EH (cell line): ENCODE measurements at regions not wholly inside any gene's neighbourhood (a gene's known extent, or its start where the extent isn't known, plus 50 kb on each side); places are given as distances from the start of the nearest gene placed in this dataset.
A peak's percentile ranks its signal among the peaks of the same experiment; 100 is the strongest.

ENCODE experiments used
- DNase-seq: peaks from one replicate; pipeline ENCODE4 v3.0.0-alpha.2; 2015; ENCODE audit warnings: low read depth

DNA sequence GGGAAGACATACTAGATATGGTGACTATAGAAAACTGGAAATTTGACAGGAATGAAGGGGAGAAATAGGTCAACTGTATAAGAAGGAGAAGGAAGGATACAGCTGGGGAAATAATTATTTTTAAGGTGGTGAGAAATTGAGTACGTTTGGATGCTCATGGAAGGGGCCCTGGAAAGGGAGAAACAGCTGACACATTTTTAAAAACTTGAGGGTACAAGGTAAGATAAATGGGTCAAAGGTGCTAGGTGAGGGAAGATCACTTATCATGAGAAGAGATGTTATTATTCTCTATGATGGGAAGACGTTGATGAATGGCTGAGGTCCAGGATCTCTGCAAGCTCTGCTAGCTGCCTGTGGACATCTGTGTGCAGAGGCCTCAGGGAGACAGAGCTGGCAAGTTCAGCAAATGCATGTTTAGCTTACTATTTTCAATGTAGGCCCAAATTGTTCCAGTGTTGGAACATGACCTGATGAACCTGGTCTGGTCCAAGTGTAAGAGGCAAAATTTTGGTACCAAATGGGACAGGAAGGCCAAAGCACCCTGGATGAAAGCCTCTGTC is 181.7 kb downstream of the MTRR start:
- no peak for DNase-seq

DNA sequence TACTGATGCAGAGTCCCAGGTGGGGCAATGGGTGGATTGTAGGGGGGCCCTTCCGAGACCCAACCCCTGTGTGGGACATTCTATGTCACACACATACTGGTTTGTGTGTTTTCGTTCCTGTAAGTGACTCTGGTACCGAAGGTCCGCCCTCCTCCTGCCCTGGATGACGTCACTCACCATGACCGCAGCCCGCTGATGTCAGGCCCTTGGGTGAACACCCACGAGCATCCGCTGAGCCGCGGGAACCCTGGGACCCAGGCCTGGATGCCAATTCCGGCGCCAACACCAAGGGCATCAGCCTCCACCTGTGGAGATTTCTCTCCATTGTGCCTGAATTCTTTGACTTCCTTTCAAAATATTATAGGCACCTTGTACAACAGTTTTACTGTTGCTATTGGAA is 184.3 kb downstream of the MTRR start:
- DNase-seq = no peak

DNA sequence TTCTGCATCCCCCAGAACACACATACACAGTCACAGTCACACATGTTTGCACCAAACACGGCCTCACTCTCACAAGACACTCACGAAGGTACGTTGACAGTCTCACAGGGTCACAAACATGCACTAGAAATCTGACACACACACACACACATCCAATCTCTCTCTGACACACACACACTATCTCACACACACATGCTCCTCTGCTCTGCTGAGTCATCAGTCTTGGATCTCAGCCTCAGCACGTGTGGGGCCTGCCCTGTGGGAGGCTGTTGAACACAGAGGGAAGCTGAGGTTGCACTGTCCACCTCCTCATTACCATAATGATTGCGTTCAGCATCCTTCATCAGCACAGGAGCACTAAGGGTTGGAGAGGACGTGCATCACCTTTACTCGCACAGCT is 188.8 kb downstream of the MTRR start:
- DNase-seq = peak; percentile 14

DNA sequence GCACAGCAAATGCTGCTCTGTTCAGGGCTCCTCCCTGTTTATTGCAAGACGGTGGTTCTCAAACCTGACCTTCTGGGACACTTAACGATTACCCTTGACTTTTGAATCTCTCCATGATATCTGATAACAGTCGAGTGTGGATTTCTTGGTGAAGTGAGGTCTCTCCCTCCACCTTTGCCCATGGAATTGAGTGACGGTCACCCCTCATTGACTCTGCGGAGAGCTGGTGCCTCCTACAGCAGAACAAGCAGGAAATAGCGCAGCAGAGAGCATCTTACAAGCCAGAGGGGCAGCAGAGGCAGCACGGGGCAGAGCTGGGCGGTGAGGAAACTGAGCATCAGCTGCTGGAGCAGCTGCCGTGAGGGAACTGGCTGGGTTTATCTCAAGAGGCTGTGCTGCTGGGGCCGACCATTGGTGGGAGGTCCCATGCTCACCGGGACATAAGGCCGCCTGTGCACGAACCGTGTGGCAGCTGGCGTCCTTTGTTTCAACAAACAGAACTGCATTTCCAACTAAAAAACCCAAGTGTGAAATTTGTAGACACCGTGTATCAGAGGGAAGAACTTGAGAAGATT is 189.8 kb downstream of the MTRR start:
- DNase-seq = no peak

DNA sequence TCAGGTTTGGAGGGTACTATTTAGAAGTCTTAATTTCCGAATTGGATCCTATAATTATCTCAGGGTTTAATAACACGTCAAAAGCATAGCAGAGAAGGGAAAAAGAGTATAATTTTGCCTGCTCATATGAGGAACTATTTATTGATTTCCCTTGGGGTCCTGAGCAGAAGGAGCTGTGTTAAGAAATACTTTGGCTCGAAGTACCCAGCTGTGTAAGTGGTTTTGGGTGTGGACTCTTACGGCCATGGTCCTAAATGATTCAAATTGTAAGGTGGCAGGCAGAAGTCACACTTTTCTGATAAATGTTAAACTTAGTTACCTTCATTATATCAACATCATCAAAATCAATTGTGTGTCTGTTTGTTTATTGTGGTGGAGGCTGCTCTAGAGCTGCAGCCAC is 190.4 kb downstream of the MTRR start:
- no peak for DNase-seq

DNA sequence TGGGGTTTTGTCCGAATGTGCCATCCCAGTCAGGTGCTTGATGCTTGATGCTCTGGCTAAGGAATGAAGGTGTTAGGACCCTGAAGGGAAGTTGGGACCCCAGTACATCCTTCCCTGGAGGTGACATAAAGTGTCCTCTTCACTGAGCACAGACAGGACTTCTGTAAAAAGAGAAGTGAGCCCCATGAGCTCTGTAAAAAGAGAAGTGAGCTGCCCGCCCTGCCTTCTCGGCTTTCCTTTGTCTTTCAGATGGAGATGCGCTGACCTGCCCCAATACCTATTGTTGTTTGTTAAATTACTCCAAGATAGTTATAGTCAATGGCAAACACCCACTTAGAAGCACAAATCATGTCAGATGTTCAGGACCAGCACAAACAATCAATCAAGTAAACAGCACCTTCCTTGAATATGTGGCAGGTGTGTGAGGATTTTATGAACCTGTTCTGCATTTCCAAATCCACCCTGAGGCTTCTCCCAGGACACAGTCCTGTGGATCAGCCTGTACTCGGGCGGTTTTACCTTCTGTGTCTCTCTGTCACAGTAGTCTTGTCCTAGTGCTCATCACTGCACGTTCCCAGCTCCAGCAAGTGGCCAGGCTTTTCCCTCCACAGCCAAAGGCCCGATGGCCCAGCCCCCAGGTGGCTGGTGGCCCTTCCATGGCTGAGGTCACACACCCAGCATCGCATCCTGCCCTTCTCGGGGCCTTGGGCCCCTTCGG is 191.4 kb downstream of the MTRR start:
- DNase-seq = no peak

DNA sequence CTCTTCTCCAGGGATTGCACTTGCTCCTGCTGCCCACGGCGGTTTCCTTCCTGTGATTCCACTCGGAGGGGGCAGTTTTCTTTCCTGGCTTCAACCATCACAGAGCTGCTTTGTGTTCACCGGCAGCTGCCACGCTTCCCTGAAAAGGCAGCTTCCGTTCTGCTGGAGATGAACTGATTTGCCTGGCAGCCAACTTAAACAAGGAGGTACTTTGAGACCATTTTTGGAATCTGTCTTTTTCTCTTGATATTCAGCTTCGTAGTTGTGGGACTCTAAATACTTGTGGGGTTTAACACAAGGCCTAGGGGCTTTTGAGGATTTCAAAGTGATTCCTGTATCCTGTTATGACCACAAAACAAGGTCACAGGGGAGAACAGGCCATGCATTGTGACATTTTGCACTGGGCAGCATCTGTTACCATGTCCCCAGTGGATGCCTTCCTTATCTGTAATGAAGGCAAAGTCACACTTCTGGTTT is 192.0 kb downstream of the MTRR start:
- no peak for DNase-seq

DNA sequence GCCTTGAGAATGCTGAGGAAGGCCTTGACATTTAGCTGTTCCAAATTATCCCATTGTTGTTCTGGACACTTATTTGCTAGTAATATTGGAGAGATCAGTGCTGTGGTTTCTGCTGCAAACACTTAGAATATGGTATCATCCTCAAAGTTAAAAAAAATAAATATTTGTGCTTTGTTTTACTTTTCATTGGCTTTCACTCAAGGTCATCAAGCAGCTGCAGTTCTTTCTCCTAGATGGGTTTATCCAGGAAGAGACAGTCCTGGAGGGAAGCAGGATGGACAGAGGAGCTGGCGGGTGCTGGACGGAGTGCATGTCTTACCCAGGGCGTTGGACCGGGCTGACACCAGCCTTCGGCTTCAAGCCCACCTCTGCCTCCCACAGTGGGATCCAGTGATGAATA is 193.6 kb downstream of the MTRR start:
- DNase-seq = no peak

DNA sequence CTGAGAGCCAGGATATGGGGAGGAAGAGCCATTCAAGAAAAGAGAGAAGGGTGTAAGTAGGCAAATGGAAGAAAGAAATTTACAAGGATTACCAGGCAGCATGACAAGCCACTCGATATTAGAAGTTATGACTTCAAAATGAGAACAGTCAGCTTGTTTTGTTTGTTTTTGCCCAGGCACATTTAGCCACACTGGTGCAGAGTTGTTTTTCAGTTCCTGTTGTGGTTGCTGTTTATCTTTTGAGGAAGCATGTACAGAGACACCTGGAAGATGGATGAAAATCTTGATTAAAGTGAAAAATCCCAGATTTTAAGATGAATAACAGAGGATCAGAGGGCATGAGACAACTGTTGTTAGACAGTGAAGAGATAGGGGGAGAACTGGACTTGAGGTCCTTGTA is 199.1 kb downstream of the MTRR start:
- DNase-seq = no peak

DNA sequence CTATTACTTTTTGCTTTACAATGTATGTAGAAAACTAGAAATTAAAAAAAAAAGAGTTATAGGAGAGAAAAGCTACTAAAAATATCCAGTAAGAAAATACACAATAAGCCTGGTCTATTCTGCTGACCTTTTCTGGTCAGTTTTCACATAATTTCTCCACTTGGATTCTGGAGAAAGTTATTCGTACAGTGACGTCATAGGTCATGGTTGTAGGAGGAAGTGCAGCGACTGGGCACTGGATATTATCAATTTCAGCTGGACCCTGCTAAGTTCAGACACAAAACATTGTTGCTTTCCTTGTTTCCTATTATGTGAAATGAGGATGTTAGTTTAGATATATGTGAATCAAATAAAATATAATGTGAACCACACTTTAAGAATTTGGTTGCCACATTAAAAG is 201.2 kb downstream of the MTRR start:
- no peak for DNase-seq

DNA sequence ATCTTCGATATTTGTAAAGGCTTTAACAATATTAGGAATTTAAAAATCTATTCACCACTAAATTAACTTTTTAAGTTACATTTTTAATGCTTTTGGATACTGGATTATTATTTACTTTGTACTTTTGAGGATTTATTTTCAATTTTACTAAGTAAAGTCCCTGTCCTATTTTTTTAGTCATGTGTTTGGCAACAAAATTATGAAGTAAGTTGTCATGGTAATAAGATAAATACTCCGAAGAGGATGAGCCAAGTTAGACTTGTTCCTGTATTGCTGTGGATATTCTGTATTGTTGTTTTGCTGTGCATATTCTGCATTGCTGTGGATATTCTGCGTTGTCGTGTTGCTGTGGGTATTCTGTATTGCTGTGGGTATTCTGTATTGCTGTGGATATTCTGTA is 210.1 kb downstream of the MTRR start:
- DNase-seq = no peak

DNA sequence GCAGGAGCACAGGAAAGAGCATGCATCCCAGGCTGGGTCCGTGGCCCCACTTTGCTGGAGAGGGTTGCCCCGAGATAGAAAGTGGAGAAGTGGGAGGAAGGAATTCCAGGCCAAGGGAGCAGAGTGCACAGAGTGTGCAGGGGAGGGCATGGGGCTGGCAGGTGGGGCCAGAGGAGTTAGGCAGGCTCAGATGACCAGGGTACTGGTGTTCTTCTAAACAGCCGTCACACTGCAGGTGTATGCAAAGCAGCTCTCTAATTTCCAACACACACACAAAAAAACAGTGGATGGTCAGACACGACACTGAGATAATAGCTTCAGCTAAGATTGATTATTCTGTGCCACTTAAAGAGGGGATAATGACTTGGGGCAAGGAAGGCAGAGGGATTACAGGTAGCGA is 212.2 kb downstream of the MTRR start:
- no peak for DNase-seq

DNA sequence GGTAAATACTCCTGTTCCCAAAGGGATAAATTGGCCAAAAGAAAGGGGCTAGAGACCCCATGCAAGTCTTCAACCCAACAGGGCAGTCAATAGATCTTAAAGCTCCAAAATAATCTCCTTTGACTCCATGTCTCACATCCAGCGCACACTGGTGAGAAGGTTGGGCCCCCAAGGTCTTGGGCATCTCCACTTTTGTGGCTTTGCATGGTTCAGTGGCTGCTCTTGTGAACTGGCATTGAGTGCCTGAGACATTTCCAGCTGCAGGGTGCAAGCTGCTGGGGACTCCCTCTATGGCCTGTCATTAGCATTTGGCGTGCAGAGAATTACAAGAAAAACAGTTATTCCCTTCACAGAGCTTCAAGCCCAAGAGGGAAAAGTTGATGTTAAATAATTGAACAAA is 224.7 kb downstream of the MTRR start:
- DNase-seq = no peak

DNA sequence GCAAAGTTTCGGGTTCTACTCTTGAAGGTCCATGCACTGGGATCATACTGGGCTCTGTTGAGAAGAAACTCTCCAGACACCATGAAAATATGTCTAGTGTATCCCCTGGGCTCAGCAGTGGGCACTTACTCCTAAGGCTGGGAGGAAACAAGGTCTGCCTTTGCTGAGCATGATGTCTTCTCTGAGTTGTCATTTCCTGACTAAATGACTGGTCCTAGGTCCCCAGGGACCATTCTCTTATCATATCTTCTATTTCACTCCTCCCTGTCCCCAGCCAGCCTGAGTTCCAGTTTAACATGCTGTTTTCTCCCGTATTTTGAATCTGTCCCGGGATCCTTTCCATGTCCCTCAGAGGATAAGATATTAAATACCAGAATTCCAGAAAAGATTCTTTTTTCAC is 225.4 kb downstream of the MTRR start:
- no peak for DNase-seq

DNA sequence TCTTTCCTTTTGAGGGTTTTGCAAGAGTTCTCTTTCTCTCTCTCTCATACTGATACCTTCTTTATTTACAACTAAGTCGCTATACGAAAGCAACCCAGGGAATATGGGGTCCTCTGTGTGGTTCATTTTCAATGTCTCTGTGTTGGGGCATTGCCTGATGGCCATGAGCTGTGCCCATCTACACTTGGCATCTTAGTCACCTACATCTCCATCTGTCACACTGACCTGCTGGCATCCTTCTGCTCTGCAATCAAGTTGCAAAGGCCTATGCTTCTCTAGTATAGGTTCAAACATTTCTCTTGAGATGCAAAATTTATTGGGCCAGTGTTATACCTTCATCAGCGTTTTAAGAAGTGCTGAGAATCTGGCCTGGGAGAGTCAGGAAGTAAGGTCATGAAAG is 228.2 kb downstream of the MTRR start:
- DNase-seq = no peak

DNA sequence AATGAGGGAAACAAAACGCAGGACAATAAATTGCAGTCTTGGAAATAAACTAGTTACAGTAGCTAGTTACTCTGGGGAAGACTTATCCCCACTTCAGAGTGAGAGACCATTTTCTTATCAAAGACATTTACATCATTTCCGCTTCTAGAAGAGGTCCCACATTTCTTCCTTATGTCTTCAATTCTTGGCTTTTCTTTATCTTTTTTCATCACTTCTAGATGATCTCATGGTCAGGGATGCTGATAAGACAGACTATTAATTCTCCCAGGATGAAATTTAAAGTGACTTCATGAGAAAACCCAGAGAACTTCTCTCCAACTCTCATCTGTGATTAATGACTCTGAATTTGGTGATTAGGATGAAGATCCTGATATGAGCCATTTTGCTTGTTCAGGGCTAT is 229.1 kb downstream of the MTRR start:
- DNase-seq = no peak

DNA sequence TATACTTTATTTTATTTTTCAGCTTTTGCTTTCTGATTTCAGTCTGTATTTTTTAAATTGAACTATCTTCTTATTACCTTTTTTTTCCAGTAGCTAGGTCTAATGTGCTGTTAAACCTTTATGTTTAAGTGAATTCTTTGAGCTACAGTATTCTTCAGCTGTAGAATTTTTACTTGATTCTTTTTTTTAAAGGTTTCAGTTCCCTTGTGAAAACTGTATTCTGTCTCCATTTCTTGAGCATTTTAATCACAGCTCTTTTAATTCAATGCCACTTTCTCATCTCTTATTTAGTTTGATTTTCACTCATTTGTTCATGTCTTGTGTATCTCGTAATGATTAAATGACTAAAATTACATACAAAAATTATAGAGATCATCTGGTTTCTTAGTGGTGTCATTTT is 233.8 kb downstream of the MTRR start:
- no peak for DNase-seq

DNA sequence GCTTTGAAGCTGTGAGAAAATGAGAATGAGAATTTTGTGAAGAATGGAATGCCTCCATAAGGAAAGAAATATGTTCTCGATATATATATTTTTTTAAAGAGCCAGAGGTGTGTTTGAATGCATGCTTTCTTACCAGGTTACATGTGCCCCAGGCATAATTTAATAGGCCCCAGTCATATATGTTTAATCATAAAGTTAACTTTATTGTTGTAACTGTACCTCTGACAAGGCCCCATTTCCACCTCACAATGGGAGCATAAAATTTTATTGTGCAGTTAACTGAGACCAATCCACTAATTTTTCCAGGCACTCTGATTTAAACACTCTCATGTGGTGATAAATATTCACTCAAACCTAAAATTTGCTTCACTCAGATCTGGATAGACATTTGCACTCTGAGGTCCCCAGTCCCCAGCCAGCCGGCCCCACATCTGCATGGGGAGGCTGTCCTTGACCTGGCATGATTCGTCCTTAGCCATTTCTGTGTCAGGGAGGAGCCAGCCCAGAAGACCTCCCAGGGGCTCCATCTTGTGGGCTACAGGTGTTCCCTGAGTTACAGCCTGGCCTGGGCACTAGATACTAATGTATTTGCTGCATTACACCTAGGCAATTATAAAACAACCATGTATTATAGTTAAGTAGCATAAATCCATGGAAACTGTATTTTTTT is 245.8 kb downstream of the MTRR start:
- DNase-seq = no peak

DNA sequence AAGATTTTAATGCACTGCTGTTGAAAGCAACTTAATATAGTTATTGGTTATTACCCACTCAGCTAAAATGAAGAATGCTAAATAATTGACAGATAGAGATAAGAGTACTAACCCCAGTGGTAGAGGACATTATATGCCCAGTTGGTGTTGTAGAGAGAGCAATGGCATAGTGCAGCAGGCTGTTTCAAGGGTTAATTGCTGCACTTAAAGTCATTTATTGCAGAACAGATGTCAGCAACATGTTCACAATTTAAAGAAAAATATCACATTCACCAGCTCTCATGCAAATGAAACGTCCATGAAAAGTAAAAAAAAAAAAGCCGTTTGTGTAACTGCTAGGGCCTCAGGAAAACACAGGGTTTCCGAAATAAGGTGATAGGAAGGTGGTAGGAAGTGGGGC is 254.6 kb downstream of the MTRR start:
- DNase-seq = no peak

DNA sequence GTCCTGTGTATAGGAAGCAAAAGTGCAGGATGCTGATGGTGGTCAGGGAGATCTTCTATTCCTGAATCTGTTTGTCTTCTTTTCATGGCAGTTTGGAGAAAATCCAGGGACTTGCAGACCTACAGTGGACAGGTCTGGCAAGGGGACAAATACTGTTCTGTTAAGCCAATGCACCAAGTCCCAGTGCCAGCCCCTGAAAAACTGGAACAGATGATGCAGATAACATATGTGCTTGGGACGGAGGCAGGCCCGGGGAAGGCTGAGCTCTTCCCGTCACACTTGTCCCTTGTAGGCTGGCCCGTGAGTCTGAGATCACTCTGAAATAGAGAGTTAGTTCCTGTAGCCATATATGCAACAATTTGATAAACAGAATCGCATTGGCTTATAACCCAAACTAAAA is 265.7 kb downstream of the MTRR start:
- DNase-seq = no peak

DNA sequence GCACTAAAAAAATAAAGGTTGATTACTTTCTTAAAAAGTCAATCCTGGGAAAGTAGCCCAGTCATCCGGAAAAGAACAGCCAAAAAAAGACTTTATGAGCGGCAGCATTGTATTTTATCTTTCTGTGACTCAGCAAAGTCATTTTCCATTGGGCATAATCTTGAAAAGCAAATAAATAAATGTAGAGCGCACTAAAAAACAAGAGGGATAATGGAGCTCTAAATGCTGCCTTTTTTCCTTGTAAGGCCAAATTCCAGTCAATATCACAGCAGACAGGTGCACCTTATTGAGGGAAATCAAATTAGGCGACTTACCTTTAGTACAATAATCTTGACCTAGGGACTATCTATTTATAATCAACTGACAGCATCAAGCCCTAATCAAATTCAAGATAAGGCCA is 266.8 kb downstream of the MTRR start:
- no peak for DNase-seq

DNA sequence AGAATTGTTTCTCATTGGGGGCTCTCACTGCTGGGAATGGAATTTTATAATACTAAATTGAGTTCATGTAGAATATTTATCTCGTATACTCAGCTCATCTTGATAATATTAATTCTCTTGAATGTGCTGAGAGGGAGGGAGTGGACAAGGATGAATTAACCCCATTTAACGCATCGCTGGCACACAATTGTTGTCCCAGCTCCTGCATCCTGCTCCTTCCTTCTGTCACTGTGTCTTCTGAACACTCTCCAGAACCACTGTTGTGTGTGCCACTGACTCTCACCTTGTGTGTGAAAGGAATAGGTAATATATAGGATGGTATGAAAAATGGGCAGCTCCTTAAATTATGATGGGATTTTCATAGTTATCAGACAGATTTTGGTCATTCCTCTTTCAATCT is 267.3 kb downstream of the MTRR start:
- no peak for DNase-seq

DNA sequence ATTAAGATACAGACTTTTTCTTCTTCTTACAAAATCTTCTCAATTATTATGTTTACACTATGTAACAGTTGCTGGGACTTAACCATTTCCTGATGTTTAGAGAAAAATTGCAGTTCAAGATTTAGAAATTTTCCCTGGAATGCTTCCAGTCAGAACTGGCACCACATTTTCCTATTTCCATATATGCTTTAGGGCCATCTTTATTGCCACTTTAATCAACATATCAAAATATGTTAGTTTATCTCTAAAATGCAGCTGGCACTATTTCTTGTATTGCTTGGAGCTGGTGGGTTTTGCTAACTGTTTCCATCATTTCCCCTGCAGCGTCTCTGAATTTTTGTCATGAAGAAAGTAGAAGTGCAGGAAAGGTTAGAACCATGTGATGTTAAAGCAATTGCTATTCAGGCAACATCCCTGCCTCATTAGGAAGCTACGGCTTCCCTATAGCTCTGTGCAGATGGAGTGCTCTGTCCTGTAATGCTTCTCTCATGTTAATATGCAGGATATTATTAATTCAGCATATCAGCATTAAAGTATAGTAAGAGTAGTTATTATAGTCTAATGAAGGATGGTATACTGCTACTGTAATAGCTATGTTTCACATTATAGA is 269.1 kb downstream of the MTRR start:
- DNase-seq = no peak
